Thyroid gland (tissue), 4 donors: ENCODE measurements at regions not wholly inside any gene's neighbourhood (a gene's known extent, or its start where the extent isn't known, plus 50 kb on each side); places are given as distances from the start of the nearest gene placed in this dataset.

ENCODE experiments used
- CTCF ChIP-seq, 6 experiments: fragments of 200-600 bp in 3 of 6; fragments of 450-650 bp in 3 of 6; sonication (generic) in 3 of 6; IDR thresholded peaks; one replicate each; pipeline ENCODE4 v1.5.1; 2016 to 2019; ENCODE audit warnings: antibody characterized with exemption in 6 of 6, mild to moderate bottlenecking in 2 of 6, inconsistent platforms in 1 of 6, moderate library complexity in 1 of 6
- POLR2A ChIP-seq, 2 donors: fragments of 450-650 bp; IDR thresholded peaks; one replicate each; pipeline ENCODE4 v1.6.1; 2017; ENCODE audit warnings: antibody characterized with exemption in 2 of 2, mild to moderate bottlenecking in 2 of 2, moderate library complexity in 1 of 2

- TF ChIP-seq CTCF (IDR thresholded peaks at IDR 0.05) (no peak), POLR2A (IDR thresholded peaks at IDR 0.05) (no peak)
These were observed 94.3 kb downstream of the POSTN start for GRCh38 chr13:37504251-37504650.
